HG03108 (cell line): ENCODE measurements at regions not wholly inside any gene's neighbourhood (a gene's known extent, or its start where the extent isn't known, plus 50 kb on each side); places are given as distances from the start of the nearest gene placed in this dataset.
"Not testable (repeated sequence)": the region's sequence is repeated elsewhere in the genome, so short reads cannot be mapped to it uniquely, and the experiment has no call there.

Experiments
- ATAC-seq: cut with Tn5 transposase; IDR thresholded peaks from one replicate; pipeline ENCODE4 v1.9.1; 2021; ENCODE audit warnings: moderate library complexity; ENCODE audit not compliant: unreplicated experiment

- no peak for ATAC-seq
Observed at GRCh38 chr12:24379861-24380521, 430.5 kb upstream of the SOX5 start.

DNA sequence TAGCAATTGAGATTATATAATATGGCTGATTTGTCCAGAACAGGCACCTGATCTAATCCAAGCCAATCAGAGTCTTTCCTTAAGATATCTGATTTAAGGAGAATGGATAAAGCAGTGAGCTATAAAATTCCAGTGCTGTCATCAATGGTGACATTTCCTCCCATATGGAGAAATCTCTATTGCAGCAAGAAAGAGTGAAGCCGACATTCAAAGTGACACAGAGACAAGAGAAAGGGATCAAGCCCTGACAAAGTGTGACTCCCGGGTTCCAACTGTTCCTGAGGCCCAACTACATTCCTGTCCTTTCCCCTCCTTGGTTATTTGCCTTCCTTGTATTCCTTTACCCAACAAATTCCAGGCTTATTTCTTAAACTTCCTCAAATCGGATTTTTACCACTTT lies 430.0 kb upstream of the SOX5 start:
- ATAC-seq, result no peak

DNA sequence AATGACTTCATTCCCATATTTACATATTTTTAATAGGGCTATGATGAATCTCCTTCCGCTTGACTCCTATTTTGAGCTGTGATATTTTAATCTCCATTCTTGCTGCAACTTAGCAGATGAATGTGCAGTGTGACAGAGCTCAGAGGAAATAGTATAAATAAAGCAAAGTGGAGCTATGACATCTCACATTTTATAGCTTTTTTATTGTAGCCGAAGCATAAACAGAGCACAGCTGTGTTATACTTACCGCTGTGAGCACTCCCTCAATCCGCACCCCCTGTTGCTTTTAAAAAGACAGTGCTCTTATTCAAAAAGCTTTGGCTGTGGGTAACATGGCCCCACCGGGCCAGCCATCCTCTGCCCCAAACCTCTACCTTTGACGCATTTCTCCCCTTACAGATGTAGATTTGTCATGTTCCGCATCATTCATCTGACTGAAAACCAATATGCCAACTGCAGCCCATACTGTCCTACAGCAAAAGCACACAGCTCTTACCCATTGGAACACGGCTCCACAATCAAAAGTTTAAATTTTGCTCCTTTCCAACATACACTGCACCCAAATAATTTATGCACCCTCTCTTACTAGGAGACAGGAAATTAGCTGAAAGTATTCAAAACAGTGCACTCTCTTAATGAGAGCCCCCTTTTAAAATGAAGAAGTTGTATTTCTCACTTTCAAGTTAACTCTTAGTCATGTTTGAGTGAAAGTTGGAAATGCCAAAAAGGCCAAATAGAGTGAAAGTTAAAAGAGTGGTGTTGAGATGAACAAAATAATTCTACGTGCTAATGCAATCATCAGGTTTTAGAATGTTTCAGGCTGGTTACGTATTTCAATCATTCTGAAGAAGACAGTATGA lies 429.3 kb upstream of the SOX5 start:
- ATAC-seq, result no peak

DNA sequence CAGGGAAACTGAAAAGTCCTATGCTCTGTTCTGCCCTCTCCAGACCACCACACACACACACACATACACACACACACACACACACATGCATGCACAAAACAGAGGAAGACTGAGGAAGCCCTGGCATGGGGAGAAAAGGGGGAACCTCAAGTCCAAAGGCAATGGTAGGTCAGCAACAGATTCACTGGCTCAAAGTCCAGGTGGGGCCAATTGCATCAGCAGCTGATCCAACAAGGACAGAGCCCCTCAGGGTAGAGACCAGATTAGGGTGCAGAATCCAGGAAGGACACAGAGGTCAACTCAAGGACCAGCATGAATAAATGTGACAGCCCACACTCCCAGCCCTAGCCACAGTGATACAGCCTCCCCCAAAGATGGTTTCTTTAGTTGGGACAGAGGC lies 425.0 kb upstream of the SOX5 start:
- no peak for ATAC-seq

- no peak for ATAC-seq
Observed at GRCh38 chr12:24373004-24373403, 423.5 kb upstream of the SOX5 start.

- no peak for ATAC-seq
Observed at GRCh38 chr12:24366514-24366913, 417.0 kb upstream of the SOX5 start.

DNA sequence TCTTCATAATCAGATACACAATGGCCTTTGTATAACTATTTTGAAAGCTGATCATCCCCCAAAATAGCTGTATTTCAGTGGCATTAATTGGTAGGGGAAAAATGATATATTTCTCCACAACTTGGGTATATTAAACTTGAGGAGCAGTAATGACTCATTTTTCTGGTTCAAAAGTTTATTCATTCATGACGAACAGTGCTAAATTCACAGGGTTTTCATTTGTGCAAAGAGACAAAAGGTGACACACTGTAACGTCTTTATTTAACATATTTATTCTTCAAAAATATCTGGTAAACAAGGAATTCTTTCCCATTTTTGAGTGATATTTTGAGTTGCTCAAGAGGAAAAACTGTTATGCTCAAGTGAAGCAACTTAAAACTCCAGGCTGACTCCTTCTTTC lies 415.5 kb upstream of the SOX5 start:
- no peak for ATAC-seq

DNA sequence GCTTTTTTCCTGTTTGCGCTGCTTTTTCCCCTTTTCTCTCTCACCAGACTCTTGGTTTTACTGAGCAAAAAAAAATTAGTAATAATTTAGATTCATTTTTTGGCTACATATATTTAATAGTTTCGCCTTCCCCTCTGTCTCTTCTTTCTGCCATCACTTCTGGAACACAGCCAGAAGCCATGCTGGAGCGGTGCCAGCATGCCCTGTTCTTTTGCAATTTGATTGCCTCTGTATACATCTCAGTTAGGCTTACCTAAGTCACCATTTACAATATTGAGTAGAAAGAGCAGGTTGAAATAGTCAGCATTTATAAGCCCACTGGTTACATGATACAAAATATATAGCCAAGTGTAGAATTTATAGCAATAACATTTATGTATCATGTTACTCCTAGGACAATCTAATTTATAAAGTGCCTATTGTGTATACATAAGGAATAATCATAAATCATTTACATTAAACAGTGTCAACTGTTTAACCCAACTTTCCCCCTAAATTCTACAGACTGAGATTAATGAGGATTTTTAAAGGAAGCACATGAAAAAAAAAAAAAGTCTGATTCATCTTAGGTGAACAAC lies 413.8 kb upstream of the SOX5 start:
- ATAC-seq, result no peak

- ATAC-seq, result no peak
Observed at GRCh38 chr12:24361877-24362580, 412.6 kb upstream of the SOX5 start.

DNA sequence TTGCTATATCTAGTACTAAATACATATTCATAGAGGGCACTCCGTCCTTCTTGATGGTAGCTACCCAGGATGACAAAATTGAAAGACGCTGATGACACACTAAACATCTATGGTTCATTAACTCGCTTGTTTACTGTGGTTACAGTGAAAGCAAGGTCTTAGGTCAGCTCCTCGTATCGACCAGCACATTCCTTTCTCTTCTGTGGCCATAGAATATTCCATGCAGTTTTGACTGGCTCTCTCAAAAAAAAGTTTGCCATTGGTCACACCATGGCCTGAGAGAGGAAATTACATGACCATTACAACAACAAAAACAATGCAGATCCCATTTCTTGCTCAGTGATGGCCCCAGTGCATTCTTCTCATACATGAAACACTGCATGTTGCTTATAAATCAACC lies 411.4 kb upstream of the SOX5 start:
- peak; percentile 68 for ATAC-seq

GRCh38 chr12:24360461-24360860 lies 411.0 kb upstream of the SOX5 start:
- ATAC-seq, result no peak

GRCh38 chr12:24360057-24360456 lies 410.6 kb upstream of the SOX5 start:
- no peak for ATAC-seq

DNA sequence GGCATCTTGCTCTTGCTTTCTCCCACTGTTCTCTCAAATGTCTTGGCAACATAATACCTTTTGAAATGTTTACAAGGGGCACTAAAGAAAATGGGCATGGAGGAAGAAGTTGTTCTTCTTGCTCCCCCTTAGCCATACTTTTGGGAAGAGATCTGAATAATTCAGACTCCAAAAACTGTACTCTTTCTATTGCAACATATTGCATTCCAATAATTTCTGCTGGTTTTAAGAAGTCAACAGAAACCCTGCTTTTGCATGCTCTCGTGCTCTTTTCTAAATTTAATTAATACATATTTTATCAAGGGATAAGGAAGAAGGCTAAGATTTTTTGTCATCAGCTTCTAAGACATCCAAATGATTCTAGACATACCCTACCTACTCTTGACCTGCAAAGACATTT lies 409.9 kb upstream of the SOX5 start:
- ATAC-seq, result no peak

DNA sequence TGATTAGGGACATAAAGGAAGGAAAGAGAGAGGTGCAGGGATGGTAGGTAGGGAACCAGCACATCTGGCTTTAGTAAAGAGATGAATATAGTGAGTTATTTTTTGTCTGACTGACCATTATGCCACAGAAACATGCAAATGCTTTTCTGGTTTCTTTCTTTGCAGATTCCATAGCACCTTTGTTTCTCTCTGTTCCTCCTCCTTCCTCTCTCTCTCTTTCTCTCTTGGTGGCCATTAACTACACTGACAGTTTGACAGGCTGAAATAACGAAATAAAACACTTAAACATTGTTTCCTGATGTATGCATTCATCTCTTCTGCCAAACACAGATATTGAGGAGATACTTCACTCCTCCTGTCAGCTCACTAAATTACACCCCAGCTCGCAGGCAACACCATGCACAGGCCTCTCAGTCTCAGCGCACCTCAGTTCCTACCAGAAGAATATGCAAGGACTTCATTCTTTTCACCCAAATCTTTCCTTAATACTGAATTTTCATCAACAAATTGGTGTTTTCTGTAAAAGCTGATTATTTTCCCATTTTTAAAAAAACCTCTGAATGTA lies 406.9 kb upstream of the SOX5 start:
- ATAC-seq, result peak; percentile 62

GRCh38 chr12:24352363-24352762 lies 402.9 kb upstream of the SOX5 start:
- no peak for ATAC-seq

GRCh38 chr12:24349051-24349799 lies 399.8 kb upstream of the SOX5 start:
- ATAC-seq, result no peak

DNA sequence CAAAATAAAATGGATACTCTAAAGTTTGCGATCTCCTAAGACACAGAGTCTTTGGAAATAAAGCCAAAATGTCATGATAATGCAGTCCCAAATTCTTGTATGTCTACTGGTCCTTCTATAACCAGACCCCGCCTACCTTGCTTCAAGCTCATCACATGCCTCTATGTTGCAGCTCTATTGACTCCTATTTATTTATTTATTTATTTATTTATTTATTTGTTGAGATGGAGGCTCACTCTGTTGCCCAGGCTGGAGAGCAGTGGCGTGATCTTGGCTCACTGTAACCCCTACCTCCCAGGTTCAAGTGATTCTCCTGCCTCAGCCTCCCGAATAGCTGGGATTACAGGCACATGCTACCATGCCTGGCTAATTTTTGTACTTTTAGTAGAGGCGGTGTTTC lies 398.7 kb upstream of the SOX5 start:
- ATAC-seq, result not testable (repeated sequence)

DNA sequence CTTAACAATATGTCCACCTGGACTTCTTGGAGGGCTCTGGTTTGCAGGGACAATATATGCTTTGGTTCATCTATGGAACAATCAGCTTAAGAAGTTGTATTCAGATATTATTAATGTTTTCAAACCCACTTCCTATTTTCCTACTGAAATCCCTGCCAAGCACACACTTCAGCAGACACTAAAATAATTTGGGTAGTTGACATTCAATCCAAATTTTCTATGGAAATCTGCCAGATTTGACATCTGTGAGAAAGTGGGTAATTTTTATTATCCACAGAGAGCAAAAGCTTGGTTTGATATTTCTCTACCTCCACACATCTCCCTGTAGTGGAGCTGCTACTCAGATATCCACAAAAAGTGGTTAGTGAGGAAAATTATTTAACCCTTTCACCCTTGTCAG lies 378.8 kb upstream of the SOX5 start:
- ATAC-seq, result no peak

DNA sequence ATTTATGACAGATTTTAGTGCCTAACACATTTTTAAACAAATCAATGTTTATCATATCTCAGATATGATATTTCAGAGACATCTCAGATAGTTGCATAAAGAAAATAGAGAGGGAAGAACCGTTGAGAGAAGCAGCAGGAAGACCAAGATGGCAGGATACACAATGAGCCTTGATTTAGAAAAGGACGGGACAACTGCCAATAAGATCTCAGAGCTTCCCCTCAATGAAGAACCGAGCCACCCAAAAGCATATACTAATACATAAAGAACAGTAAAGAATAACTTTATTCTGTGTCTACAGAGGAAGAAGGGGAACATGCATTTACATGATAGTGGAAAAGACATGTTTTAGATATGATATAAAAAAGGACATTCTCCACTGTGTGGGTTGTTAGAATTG lies 375.9 kb upstream of the SOX5 start:
- ATAC-seq, result no peak

- no peak for ATAC-seq
Observed at GRCh38 chr12:24307716-24308335, 358.4 kb upstream of the SOX5 start.
